Heart right ventricle (tissue), 16 donors: ENCODE measurements at regions not wholly inside any gene's neighbourhood (a gene's known extent, or its start where the extent isn't known, plus 50 kb on each side); places are given as distances from the start of the nearest gene placed in this dataset.
"Not testable (repeated sequence)": the region's sequence is repeated elsewhere in the genome, so short reads cannot be mapped to it uniquely, and the experiment has no call there.

Experiments used
- ATAC-seq, 8 donors: fragments of 200-7000 bp; cut with Tn5 transposase; one replicate each; pipeline ENCODE4 v1.9.1; 2020; ENCODE audit warnings: mild to moderate bottlenecking in 8 of 8, moderate library complexity in 8 of 8, moderate number of reproducible peaks in 1 of 8
- DNase-seq, 2 donors: peaks; one replicate each; pipeline ENCODE4 v3.0.0-alpha.2; 2020
- H3K27ac ChIP-seq, 10 donors: fragments of 200-600 bp; sonication (generic) in 2 of 10; one replicate each; pipeline versions ENCODE4 v1.5.0 to v1.8.0; 2020 to 2022; ENCODE audit warnings: mild to moderate bottlenecking in 3 of 10
- H3K27me3 ChIP-seq, 7 donors: fragments of 200-600 bp; one replicate each; pipeline ENCODE4 v1.8.0; 2021 to 2022; ENCODE audit warnings: mild to moderate bottlenecking in 2 of 7
- H3K36me3 ChIP-seq, 9 donors: fragments of 200-600 bp; sonication (generic) in 1 of 9; one replicate each; pipeline versions ENCODE4 v1.5.0 to v1.8.0; 2020 to 2022; ENCODE audit warnings: mild to moderate bottlenecking in 2 of 9
- H3K4me1 ChIP-seq, 9 donors: fragments of 200-600 bp; sonication (generic) in 1 of 9; one replicate each; pipeline versions ENCODE4 v1.5.0 to v1.8.0; 2020 to 2022; ENCODE audit warnings: mild to moderate bottlenecking in 4 of 9
- H3K4me3 ChIP-seq, 10 donors: fragments of 200-600 bp; sonication (generic) in 2 of 10; one replicate each; pipeline versions ENCODE4 v1.5.0 to v1.8.0; 2020 to 2022; ENCODE audit warnings: mild to moderate bottlenecking in 7 of 10, moderate library complexity in 2 of 10
- H3K9me3 ChIP-seq, 11 donors: fragments of 200-600 bp in 10 of 11; sonication (generic) in 2 of 11; one replicate each; pipeline versions ENCODE4 v1.5.0 to v1.8.0; 2013 to 2022; ENCODE audit warnings: mild to moderate bottlenecking in 2 of 11, control low read depth in 1 of 11, moderate library complexity in 1 of 11
- WGBS, 2 donors: extraction: QIAGEN DNeasy Blood & Tissue Kit; methylation state at CpG; one replicate each; pipeline ENCODE4 v1.1.7; 2013; ENCODE audit warnings: inconsistent platforms in 1 of 2; 5-methylcytosine and 5-hydroxymethylcytosine counted together
- intact Hi-C, 10 donors: fragments of 100-400 bp; cut with DNase I; formaldehyde crosslinking; loops; one replicate each; pipeline versions ENCODE4 v1.11.1 to v1.14.2; 2022
- TF ChIP-seq, protein P1 (sequence below), 9 donors: fragments of 200-600 bp; sonication (generic) in 2 of 9; IDR thresholded peaks; one replicate each; pipeline versions ENCODE4 v1.5.0 to v1.8.0; 2021 to 2022; ENCODE audit warnings: antibody characterized with exemption in 9 of 9, mild to moderate bottlenecking in 5 of 9, moderate library complexity in 1 of 9
- donor health status: Arrhythmogenic right ventricular cardiomyopathy.
- donor health status: ischemic (EF 13 %, LVEDD 7.1; RV severe dilation, severe dysfunction).
- donor health status: healthy with polysubstance abuse.
- donor health status: DM: no; HTN: yes; CAD: no.
- donor health status: DM: no; HTN: no; CAD: no.
- donor health status: ischemic (EF 25% LVEDD 6.9; RV normal size, moderate dysfunction).
- donor health status: ischemic (EF 25% LVEDD 5.7; RV mildly dilated, moderate dysfunction).
- donor health status: healthy.
- donor health status: DM: yes; HTN: yes; CAD: no.
- donor health status: Ischemic cardiomyopathy.
- donor health status: ischemic (EF 35%, LVEDD 5.7; RV mildly dilated, moderate dysfunction).
- donor health status: nonischemic (EF 11% LVEDD 7.7; RV severe dilation, severe dysfunction).
- donor health status: DM: yes; HTN: yes; CAD: no.
- donor health status: PGD.
- donor health status: ischemic (EF 29% LVEDD 5.4; RV normal size, mild dysfunction).
- donor health status: nonischemic (EF 23%, LVEDD 6.1; RV moderate dilation, normal function).

DNA sequence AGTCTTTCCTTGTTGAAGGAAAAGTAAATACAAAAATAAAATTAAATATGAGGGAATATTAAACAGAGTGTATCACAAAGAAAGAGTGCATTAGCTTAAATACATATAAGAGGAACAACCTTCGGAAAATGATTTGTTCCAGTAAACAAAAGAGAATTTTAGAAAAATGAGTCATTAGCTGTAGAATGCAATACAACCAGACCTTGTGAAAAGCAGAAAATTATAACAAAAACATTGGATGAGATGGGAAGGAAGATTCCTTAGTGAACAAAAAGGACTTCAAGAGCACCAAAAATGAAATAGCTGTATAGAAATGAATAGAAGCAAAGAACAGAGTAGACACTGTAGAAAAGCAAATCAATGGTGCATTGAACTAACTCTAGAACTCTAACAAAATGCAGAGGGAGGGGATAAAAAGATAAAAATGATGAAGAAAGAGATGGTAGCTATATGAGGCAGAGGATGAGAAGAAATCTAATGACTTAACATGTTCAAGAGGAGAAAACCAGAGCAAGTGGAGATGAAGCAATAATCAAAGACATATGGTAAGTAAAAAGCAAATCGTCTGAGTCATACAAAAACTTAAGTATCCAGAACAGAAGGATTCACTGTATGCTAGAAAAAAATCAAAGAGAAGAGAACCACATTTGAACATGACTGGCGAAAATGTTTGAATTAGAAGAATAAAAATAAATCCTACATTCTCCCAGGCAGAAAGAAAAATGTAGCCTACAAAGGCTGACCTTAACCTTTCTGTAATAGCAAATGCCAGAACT is 190.5 kb downstream of the TMEM26 start:
- H3K4me1 ChIP-seq, result no peaks in the 10 kb centered on the region
- ATAC-seq (no peak), DNase-seq (no peak)
- H3K27ac ChIP-seq, result no peak overlapping the region
- no peak overlapping the region for H3K4me3 ChIP-seq
- intact Hi-C loops, result no loop called here
- no peaks in the 10 kb centered on the region for H3K36me3 ChIP-seq
- TF ChIP-seq, protein P1, sequence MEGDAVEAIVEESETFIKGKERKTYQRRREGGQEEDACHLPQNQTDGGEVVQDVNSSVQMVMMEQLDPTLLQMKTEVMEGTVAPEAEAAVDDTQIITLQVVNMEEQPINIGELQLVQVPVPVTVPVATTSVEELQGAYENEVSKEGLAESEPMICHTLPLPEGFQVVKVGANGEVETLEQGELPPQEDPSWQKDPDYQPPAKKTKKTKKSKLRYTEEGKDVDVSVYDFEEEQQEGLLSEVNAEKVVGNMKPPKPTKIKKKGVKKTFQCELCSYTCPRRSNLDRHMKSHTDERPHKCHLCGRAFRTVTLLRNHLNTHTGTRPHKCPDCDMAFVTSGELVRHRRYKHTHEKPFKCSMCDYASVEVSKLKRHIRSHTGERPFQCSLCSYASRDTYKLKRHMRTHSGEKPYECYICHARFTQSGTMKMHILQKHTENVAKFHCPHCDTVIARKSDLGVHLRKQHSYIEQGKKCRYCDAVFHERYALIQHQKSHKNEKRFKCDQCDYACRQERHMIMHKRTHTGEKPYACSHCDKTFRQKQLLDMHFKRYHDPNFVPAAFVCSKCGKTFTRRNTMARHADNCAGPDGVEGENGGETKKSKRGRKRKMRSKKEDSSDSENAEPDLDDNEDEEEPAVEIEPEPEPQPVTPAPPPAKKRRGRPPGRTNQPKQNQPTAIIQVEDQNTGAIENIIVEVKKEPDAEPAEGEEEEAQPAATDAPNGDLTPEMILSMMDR (IDR thresholded peaks at IDR 0.05), result no peak
- WGBS, 2 donors, result 82 to 87% methylated on average over 3 of the region's 3 CpGs
- peaks cover 0 to 8% (median 0%) of the 10 kb centered on the region in 11 donors for H3K9me3 ChIP-seq
- H3K27me3 ChIP-seq, result no peaks in the 10 kb centered on the region

DNA sequence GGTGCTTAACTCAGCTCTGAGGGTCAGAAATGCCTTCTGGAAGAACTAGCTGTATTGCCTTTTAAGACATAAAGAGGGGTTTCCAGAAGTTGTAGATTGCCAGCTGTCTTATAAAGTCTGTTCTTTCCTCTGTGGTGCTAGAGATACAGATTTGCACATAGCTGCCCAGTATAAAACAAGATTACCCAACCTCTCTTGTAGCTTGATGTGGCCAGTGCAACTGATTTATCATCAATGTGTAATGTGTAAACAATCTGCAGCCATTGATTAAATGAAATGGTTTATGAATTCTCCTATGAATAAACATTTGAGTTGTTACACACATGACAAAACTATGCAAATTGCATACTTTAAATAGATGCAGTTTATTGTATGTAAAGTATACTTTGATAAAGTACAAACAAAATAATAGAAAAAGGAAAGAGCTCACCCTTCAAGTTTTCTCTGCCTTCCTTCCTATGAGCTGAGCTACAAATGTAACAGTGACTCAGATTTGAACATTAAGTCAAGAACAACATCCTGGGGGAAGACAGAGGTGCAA is 195.2 kb downstream of the TMEM26 start:
- intact Hi-C loops, result no loop called here
- H3K27ac ChIP-seq, result no peak overlapping the region
- no peaks in the 10 kb centered on the region for H3K4me1 ChIP-seq
- peaks cover 0 to 36% (median 21%) of the 10 kb centered on the region in 11 donors for H3K9me3 ChIP-seq
- H3K27me3 ChIP-seq, result no peaks in the 10 kb centered on the region
- H3K36me3 ChIP-seq, result no peaks in the 10 kb centered on the region
- TF ChIP-seq, protein P1 (IDR thresholded peaks at IDR 0.05), result no peak
- ATAC-seq (no peak), DNase-seq (no peak)
- H3K4me3 ChIP-seq, result no peak overlapping the region

DNA sequence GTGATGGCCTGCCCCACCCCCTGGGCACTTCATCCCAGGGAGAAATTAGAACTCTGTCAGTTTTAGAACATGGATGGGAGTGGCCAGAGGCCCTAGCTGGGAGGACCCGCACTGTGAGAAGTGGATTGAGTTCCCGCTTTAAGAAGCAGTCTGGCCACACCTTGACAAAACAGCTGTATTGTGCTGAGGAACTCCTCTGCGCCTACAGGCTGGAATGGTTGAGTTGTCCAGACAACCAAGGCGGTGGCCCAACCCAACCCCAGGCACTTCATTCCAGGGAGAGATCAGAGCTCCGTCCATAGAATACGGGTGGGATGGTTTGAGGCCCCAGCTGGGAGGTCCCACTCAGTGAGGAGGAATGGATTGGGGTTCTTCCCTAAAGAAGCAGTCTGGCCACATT is 196.0 kb downstream of the TMEM26 start:
- intact Hi-C loops, result no loop called here
- 93 to 95% methylated on average over 6 of the region's 6 CpGs for WGBS, 2 donors
- no peaks in the 10 kb centered on the region for H3K36me3 ChIP-seq
- peaks cover 0 to 37% (median 22%) of the 10 kb centered on the region in 11 donors for H3K9me3 ChIP-seq
- ATAC-seq (no peak), DNase-seq (no peak)
- H3K27me3 ChIP-seq, result no peaks in the 10 kb centered on the region
- TF ChIP-seq, protein P1 (IDR thresholded peaks at IDR 0.05), result no peak
- H3K4me3 ChIP-seq, result no peak overlapping the region
- H3K4me1 ChIP-seq, result no peaks in the 10 kb centered on the region
- no peak overlapping the region for H3K27ac ChIP-seq

DNA sequence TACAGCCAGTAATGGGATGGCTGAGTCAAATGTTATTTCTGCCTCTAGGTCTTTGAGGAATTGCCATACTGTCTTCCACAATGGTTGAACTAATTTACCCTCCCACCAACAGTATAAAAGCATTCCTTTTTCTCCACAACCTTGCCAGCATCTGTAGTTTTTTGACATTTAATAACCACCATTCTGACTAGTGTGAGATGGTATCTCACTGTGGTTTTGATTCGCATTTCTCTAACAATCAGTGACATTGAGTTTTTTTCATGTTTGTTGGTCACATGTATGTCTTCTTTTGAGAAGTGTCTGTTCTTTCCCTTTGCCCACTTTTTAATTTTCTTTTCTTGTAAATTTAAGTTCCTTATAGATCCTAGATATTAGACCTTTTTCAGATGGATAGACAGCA is 200.9 kb downstream of the TMEM26 start:
- H3K4me1 ChIP-seq, ATAC-seq, H3K27me3 ChIP-seq, intact Hi-C loops, DNase-seq, H3K27ac ChIP-seq, H3K36me3 ChIP-seq, H3K4me3 ChIP-seq: not testable (repeated sequence)
- WGBS, 2 donors, result 92 to 98% methylated on average over 1 of the region's 1 CpG
- H3K9me3 ChIP-seq, result peaks cover 0 to 35% (median 22%) of the 10 kb centered on the region in 11 donors

DNA sequence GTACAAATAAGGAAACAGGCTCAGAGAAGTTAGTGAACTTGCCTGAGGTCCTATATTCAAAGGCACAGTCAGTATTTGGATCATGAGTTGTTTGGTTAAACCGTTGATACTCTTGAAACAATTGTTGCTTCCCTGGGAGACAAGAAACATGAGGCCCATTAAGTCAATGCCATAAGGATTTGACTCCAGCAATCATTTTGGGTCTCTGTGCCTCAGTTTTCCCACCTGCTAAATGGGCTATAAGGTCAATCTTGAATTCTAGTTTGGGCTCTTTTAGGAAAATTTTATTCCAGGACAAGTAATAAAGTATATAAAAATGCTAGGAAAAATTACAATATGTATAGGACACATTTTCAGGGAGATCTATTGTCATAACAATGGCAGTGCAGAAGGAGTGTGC is 202.1 kb downstream of the TMEM26 start:
- no peaks in the 10 kb centered on the region for H3K36me3 ChIP-seq
- H3K27ac ChIP-seq, result no peak overlapping the region
- H3K9me3 ChIP-seq, result peaks cover 0 to 35% (median 22%) of the 10 kb centered on the region in 11 donors
- 75 to 84% methylated on average over 1 of the region's 1 CpG for WGBS, 2 donors
- TF ChIP-seq, protein P1 (IDR thresholded peaks at IDR 0.05), result no peak
- intact Hi-C loops, result no loop called here
- ATAC-seq (no peak), DNase-seq (no peak)
- no peak overlapping the region for H3K4me3 ChIP-seq
- no peaks in the 10 kb centered on the region for H3K27me3 ChIP-seq
- H3K4me1 ChIP-seq, result peaks cover 0 to 7% (median 0%) of the 10 kb centered on the region in 9 donors
